Aorta (tissue), 5 donors: ENCODE measurements at regions not wholly inside any gene's neighbourhood (a gene's known extent, or its start where the extent isn't known, plus 50 kb on each side); places are given as distances from the start of the nearest gene placed in this dataset.

Experiments used
- ATAC-seq: fragments of 200-7000 bp; cut with Tn5 transposase; one replicate; pipeline ENCODE4 v1.9.1; 2022; ENCODE audit warnings: moderate library complexity; ENCODE audit not compliant: low FRiP score
- DNase-seq, 2 donors: peaks; one replicate each; pipeline ENCODE4 v3.0.0-alpha.2; 2020
- H3K27ac ChIP-seq, 2 donors: one replicate each; pipeline ENCODE4 v1.5.1; 2013; ENCODE audit warnings: low read length in 2 of 2, mild to moderate bottlenecking in 2 of 2, moderate library complexity in 2 of 2, control low read depth in 1 of 2, inconsistent platforms in 1 of 2, low read depth in 1 of 2
- H3K27me3 ChIP-seq, 2 donors: one replicate each; pipeline ENCODE4 v1.6.1; 2013; ENCODE audit warnings: control low read depth in 1 of 2, low read length in 1 of 2, mild to moderate bottlenecking in 1 of 2, moderate library complexity in 1 of 2; ENCODE audit not compliant: insufficient read depth in 2 of 2, control insufficient read depth in 1 of 2
- H3K36me3 ChIP-seq, 2 donors: one replicate each; pipeline ENCODE4 v1.6.1; 2013; ENCODE audit warnings: control low read depth in 1 of 2, low read length in 1 of 2, mild to moderate bottlenecking in 1 of 2; ENCODE audit not compliant: insufficient read depth in 2 of 2, control insufficient read depth in 1 of 2
- H3K4me1 ChIP-seq, 2 donors: one replicate each; pipeline ENCODE4 v1.6.1; 2013; ENCODE audit warnings: low read length in 2 of 2, control low read depth in 1 of 2, mild to moderate bottlenecking in 1 of 2, moderate library complexity in 1 of 2; ENCODE audit not compliant: insufficient read depth in 2 of 2, control insufficient read depth in 1 of 2
- H3K4me3 ChIP-seq, 2 donors: one replicate each; pipeline ENCODE4 v1.5.1; 2013; ENCODE audit warnings: low read length in 2 of 2, control low read depth in 1 of 2, mild to moderate bottlenecking in 1 of 2
- H3K9me3 ChIP-seq: one replicate; pipeline ENCODE4 v1.6.1; 2013; ENCODE audit warnings: mild to moderate bottlenecking, low read length; ENCODE audit not compliant: control insufficient read depth
- WGBS, 2 donors: extraction: QIAGEN DNeasy Blood & Tissue Kit; methylation state at CpG; one replicate each; pipeline ENCODE4 v1.1.7; 2013; 5-methylcytosine and 5-hydroxymethylcytosine counted together
- intact Hi-C, 2 donors: fragments of 100-400 bp; cut with DNase I; formaldehyde crosslinking; loops; one replicate each; pipeline versions ENCODE4 v1.14.2 to v1.15.0; 2022
- donor health status: healthy with polysubstance abuse.
- donor health status: Bipolar disorder and iron deficiency.
- donor health status: DM: no; HTN: no; CAD: no.
- donor health status: DM: no; HTN: no; CAD: no.
- donor health status: DM: yes; HTN: yes; CAD: no.

DNA sequence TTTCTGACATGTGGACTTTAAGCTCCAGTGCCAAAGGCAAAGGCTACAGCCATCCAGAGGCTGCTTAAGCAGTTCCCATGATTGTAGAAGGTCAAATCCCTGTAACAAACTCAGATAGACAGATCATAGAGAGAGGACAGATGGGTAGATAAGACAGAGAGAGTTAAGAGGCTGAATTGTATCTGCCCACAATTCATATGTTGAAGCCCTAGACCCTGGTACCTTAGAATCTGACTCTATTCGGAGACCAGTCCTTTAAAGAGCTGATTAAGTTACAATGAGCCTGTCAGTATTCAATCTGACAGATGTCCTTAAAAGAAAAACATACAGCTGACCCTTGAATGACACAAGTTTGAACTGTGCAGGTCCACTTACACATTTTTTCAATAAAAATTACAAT lies 115.2 kb downstream of the RAP2A start:
- WGBS, 2 donors = 64 to 74% methylated on average over 1 of the region's 1 CpG
- Histone ChIP-seq H3K4me3 (no peak overlapping the region), H3K9me3 (no peaks in the 10 kb centered on the region), H3K27ac (no peak overlapping the region), H3K4me1 (no peaks in the 10 kb centered on the region), H3K36me3 (no peaks in the 10 kb centered on the region), H3K27me3 (no peaks in the 10 kb centered on the region)
- DNase-seq = no peak
- intact Hi-C loops = no loop called here
- no peak for ATAC-seq

DNA sequence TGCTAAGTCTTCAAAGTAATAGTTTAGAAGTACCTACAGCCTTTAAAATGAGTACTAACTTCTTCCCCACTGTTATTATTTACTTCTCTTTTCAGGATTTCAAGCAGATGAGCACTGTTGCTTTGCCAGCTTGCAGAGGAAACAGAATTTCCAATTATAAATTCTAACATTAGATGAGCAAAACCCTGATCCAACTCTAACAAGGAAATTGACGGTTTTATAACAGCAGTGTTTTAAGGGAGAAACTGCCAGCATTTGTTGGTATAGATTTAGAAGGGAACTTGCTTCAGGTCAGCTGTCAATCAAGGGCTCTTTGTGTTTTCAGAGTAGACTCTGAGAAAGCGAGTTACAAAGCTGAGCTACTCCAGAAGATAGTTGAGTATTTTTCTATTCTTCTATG lies 120.5 kb downstream of the RAP2A start:
- intact Hi-C loops = no loop called here
- Histone ChIP-seq H3K36me3 (no peaks in the 10 kb centered on the region), H3K27ac (no peak overlapping the region), H3K4me1 (no peaks in the 10 kb centered on the region), H3K4me3 (no peak overlapping the region), H3K27me3 (no peaks in the 10 kb centered on the region), H3K9me3 (no peaks in the 10 kb centered on the region)
- WGBS, 2 donors = 43 to 49% methylated on average over 2 of the region's 2 CpGs
- ATAC-seq = no peak
- no peak for DNase-seq

GRCh38 chr13:97555034-97555433 lies 121.1 kb downstream of the RAP2A start:
- H3K9me3 ChIP-seq = no peaks in the 10 kb centered on the region
- H3K4me3 ChIP-seq = no peak overlapping the region
- WGBS, 2 donors = 95 to 100% methylated on average over 1 of the region's 1 CpG
- H3K27me3 ChIP-seq = no peaks in the 10 kb centered on the region
- DNase-seq (no peak), ATAC-seq (no peak)
- intact Hi-C loops = no loop called here
- no peaks in the 10 kb centered on the region for H3K36me3 ChIP-seq
- H3K27ac ChIP-seq = no peak overlapping the region
- H3K4me1 ChIP-seq = no peaks in the 10 kb centered on the region

GRCh38 chr13:97559030-97559429 lies 125.1 kb downstream of the RAP2A start:
- Histone ChIP-seq H3K4me3 (no peak overlapping the region), H3K27me3 (no peaks in the 10 kb centered on the region), H3K4me1 (no peaks in the 10 kb centered on the region), H3K27ac (no peak overlapping the region), H3K36me3 (no peaks in the 10 kb centered on the region), H3K9me3 (no peaks in the 10 kb centered on the region)
- DNase-seq = no peak
- no peak for ATAC-seq
- intact Hi-C loops = no loop called here
- WGBS, 2 donors = 63 to 74% methylated on average over 2 of the region's 2 CpGs

DNA sequence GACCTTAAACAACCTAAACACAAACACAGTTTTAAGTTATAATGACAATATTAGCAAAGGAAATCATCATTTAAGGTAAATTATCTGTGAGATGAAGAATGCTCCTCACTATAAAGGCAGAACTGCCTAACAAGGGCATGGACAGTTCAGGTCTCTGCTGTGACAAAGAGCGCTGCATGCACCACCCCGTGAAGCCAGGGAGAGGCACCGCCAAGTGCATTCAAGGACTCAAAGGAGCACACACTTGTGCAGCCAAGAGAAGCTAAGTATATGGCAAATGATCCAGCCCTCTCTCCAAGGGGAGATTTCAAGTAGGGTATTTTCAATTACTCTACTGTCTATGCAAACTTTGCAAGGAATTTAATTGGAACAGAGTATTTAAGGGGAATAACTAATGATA lies 126.0 kb downstream of the RAP2A start:
- 91 to 95% methylated on average over 3 of the region's 3 CpGs for WGBS, 2 donors

DNA sequence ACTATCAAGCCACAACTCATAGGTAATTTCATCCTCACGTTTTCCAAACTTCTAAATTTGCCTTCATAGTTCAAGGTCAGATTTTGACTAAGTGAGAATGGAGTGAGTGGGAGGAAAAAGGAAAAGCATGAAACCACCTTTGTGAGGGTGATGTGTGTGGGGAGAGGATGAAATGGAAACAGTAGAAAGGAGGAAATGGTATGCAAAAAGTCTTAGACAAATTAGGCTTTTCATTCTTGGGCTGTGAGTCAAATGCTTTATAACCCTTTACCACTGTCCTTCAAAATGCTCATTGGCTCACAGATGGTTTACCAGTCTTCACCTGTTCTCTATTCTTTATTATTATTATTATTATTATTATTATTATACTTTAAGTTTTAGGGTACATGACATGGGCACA lies 127.2 kb downstream of the RAP2A start:
- Histone ChIP-seq H3K36me3 (no peaks in the 10 kb centered on the region), H3K4me3 (no peak overlapping the region), H3K27ac (no peak overlapping the region), H3K4me1 (no peaks in the 10 kb centered on the region), H3K27me3 (no peaks in the 10 kb centered on the region), H3K9me3 (no peaks in the 10 kb centered on the region)
- intact Hi-C loops = no loop called here
- no peak for ATAC-seq
- DNase-seq = no peak
- WGBS, 2 donors = 57 to 74% methylated on average over 1 of the region's 1 CpG

More for the DNA sequence above, 126.0 kb downstream of the RAP2A start:
- H3K27me3 ChIP-seq = no peaks in the 10 kb centered on the region
- no peaks in the 10 kb centered on the region for H3K9me3 ChIP-seq
- no peaks in the 10 kb centered on the region for H3K36me3 ChIP-seq
- DNase-seq (no peak), ATAC-seq (no peak)
- no peaks in the 10 kb centered on the region for H3K4me1 ChIP-seq
- no peak overlapping the region for H3K4me3 ChIP-seq
- no peak overlapping the region for H3K27ac ChIP-seq
- intact Hi-C loops = no loop called here

DNA sequence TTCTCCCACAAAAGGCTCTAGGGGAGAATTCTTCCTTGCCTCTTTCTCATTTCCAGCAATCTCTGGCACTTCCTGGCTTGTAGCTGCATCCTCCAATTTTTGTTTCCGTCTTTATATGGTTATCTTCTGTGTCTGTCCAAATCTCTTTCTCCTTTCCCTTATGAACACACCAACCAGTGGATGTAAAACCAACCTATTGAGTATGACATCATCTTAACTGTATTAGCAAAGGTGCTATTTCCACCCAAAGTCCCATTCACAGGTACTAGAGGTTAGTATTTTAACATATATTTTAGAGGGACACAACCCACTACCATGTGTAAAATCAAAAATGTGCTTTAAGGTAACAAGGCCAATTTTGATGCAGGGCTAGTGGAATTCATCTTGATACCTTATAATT lies 129.0 kb downstream of the RAP2A start:
- 78% methylated on average over 1 of the region's 1 CpG for WGBS, 2 donors
- no peaks in the 10 kb centered on the region for H3K27me3 ChIP-seq
- intact Hi-C loops = no loop called here

DNA sequence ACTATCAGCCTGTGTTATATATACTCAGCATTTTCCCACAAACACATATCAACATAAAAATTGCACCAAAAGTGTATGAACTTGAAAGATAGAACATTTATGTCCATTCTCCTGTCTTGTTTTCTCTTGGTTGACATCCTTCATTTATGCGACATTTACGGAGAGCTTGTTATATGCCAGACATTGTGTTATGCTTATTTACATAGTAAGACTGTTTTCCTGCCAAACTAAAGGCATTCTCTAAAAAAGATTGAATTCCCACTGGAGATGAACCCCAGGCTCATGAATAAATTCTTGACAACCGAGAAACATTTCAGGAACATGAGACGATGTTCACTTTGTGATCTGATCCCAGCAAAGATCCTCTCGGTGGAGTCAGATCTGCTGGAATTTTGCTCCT lies 131.0 kb downstream of the RAP2A start:
- DNase-seq (no peak), ATAC-seq (no peak)
- H3K9me3 ChIP-seq = no peaks in the 10 kb centered on the region
- H3K4me3 ChIP-seq = no peak overlapping the region
- WGBS, 2 donors = 34 to 35% methylated on average over 5 of the region's 5 CpGs
- H3K36me3 ChIP-seq = no peaks in the 10 kb centered on the region
- no peaks in the 10 kb centered on the region for H3K4me1 ChIP-seq
- no peaks in the 10 kb centered on the region for H3K27me3 ChIP-seq
- intact Hi-C loops = no loop called here
- no peak overlapping the region for H3K27ac ChIP-seq

More for the DNA sequence above, 129.0 kb downstream of the RAP2A start:
- Histone ChIP-seq H3K4me1 (no peaks in the 10 kb centered on the region), H3K9me3 (no peaks in the 10 kb centered on the region), H3K4me3 (no peak overlapping the region), H3K27ac (no peak overlapping the region), H3K36me3 (no peaks in the 10 kb centered on the region)
- ATAC-seq (no peak), DNase-seq (no peak)

DNA sequence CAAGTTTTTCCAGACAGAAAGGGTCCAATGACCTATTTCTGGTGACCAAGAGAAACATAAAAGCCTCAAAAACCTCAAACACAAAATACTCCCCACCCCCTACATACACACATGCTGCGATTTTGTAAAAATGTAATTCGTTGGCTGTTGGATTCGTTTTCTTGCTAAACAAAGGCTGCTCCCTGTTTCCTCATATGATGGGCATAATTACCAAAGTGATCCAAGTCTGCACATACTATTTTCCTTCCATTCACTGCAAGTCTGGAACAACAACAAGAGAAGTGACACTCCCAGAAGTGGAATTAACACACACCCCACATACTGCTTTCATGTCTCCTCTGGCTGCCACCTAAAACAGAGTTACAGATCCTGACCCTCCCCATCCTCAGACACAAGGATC lies 131.9 kb downstream of the RAP2A start:
- intact Hi-C loops = no loop called here
- H3K4me1 ChIP-seq = peaks cover 0 to 1% of the 10 kb centered on the region in 2 donors
- no peak for ATAC-seq
- H3K36me3 ChIP-seq = no peaks in the 10 kb centered on the region
- H3K9me3 ChIP-seq = no peaks in the 10 kb centered on the region
- H3K4me3 ChIP-seq = no peak overlapping the region
- DNase-seq = no peak
- H3K27ac ChIP-seq = no peak overlapping the region
- 23 to 28% methylated on average over 3 of the region's 3 CpGs for WGBS, 2 donors
- H3K27me3 ChIP-seq = no peaks in the 10 kb centered on the region
